GM23338 (cell line): ENCODE measurements at regions not wholly inside any gene's neighbourhood (a gene's known extent, or its start where the extent isn't known, plus 50 kb on each side); places are given as distances from the start of the nearest gene placed in this dataset.

Experiments used
- ATAC-seq: fragments of 200-7000 bp; cut with Tn5 transposase; 3 replicates; pipeline ENCODE4 v1.9.1; 2020
- DNase-seq: peaks from one replicate; pipeline ENCODE4 v3.0.0-alpha.2; 2015; ENCODE audit warnings: low spot score
- H2AFZ ChIP-seq: fragments of 200-600 bp; sonication (generic); 2 replicates; pipeline ENCODE4 v1.8.0; 2016; ENCODE audit warnings: antibody characterized with exemption, mild to moderate bottlenecking, moderate library complexity
- H3F3A ChIP-seq: fragments of 200-600 bp; sonication (generic); replicated peaks from 2 replicates; pipeline ENCODE4 v1.8.0; 2017; ENCODE audit warnings: antibody characterized with exemption, mixed run types, low read depth
- H3K27ac ChIP-seq: fragments of 200-600 bp; sonication (generic); 2 replicates; pipeline ENCODE4 v1.6.1; 2016; ENCODE audit warnings: low read depth
- H3K27me3 ChIP-seq: fragments of 200-600 bp; sonication (generic); 2 replicates; pipeline ENCODE4 v1.8.0; 2016; ENCODE audit warnings: mild to moderate bottlenecking, mixed run types, moderate library complexity; ENCODE audit not compliant: insufficient read depth
- H3K36me3 ChIP-seq: fragments of 200-600 bp; sonication (generic); 2 replicates; pipeline ENCODE4 v1.8.0; 2016; ENCODE audit warnings: mild to moderate bottlenecking; ENCODE audit not compliant: insufficient read depth
- H3K4me1 ChIP-seq: fragments of 200-600 bp; sonication (generic); 2 replicates; pipeline ENCODE4 v1.8.0; 2016; ENCODE audit warnings: mild to moderate bottlenecking, moderate library complexity; ENCODE audit not compliant: insufficient read depth
- H3K4me2 ChIP-seq: fragments of 200-600 bp; sonication (generic); 2 replicates; pipeline ENCODE4 v1.7.1; 2017; ENCODE audit warnings: mixed run types
- H3K4me3 ChIP-seq: fragments of 200-600 bp; sonication (generic); 2 replicates; pipeline ENCODE4 v1.6.1; 2016; ENCODE audit warnings: mixed run types
- H3K79me2 ChIP-seq: fragments of 200-600 bp; sonication (generic); replicated peaks from 2 replicates; pipeline ENCODE4 v1.8.0; 2017; ENCODE audit warnings: mild to moderate bottlenecking; ENCODE audit not compliant: insufficient read depth
- H3K9me2 ChIP-seq: fragments of 200-600 bp; sonication (generic); 2 replicates; pipeline ENCODE4 v1.8.0; 2017; ENCODE audit not compliant: insufficient read depth
- H4K20me1 ChIP-seq: fragments of 200-600 bp; sonication (generic); replicated peaks from 2 replicates; pipeline ENCODE4 v1.8.0; 2017; ENCODE audit warnings: mild to moderate bottlenecking; ENCODE audit not compliant: insufficient read depth
- H3K27ac Mint-ChIP-seq: 2 replicates; pipeline ENCODE4 v1.8.0; 2020; ENCODE audit warnings: inconsistent platforms, mild to moderate bottlenecking, moderate library complexity, mixed read lengths
- H3K27me3 Mint-ChIP-seq: 3 replicates; pipeline ENCODE4 v1.8.0; 2022; ENCODE audit warnings: low read depth, mild to moderate bottlenecking, moderate library complexity, mixed read lengths, inconsistent platforms; ENCODE audit not compliant: insufficient read depth, poor library complexity
- H3K36me3 Mint-ChIP-seq: 3 replicates; pipeline ENCODE4 v1.8.0; 2021; ENCODE audit warnings: low read depth, mild to moderate bottlenecking, inconsistent platforms, moderate library complexity, mixed read lengths
- H3K4me1 Mint-ChIP-seq: 3 replicates; pipeline ENCODE4 v1.8.0; 2020; ENCODE audit warnings: mild to moderate bottlenecking, inconsistent platforms, mixed read lengths
- H3K4me3 Mint-ChIP-seq: 3 replicates; pipeline ENCODE4 v1.8.0; 2021; ENCODE audit warnings: moderate library complexity, mild to moderate bottlenecking, inconsistent platforms, mixed read lengths
- H3K9me3 Mint-ChIP-seq: 3 replicates; pipeline ENCODE4 v1.8.0; 2020; ENCODE audit warnings: moderate library complexity, mild to moderate bottlenecking, inconsistent platforms, mixed read lengths
- CREB1 ChIP-seq: fragments of 250-450 bp; sonication (Bioruptor Pico); IDR thresholded peaks from 2 replicates; pipeline ENCODE4 v1.5.0; 2020; ENCODE audit warnings: low read depth, mild to moderate bottlenecking, moderate library complexity
- EZH2 ChIP-seq: fragments of 200-600 bp; sonication (generic); IDR thresholded peaks from one replicate; pipeline ENCODE4 v1.8.0; 2017; ENCODE audit warnings: antibody characterized with exemption, mild to moderate bottlenecking, low read depth; ENCODE audit not compliant: unreplicated experiment
- EZH2phosphoT487 ChIP-seq: fragments of 200-600 bp; sonication (generic); IDR thresholded peaks from one replicate; pipeline ENCODE4 v1.8.1; 2018; ENCODE audit warnings: antibody characterized with exemption; ENCODE audit not compliant: unreplicated experiment
- JUNB ChIP-seq: IDR thresholded peaks from one replicate; pipeline ENCODE4 v1.6.1; 2016; ENCODE audit warnings: antibody characterized with exemption; ENCODE audit not compliant: unreplicated experiment
- NANOG ChIP-seq: IDR thresholded peaks from 2 replicates; pipeline ENCODE4 v1.6.1; 2016; ENCODE audit warnings: antibody characterized with exemption, borderline replicate concordance
- POLR2AphosphoS5 ChIP-seq: IDR thresholded peaks from 2 replicates; pipeline ENCODE4 v1.6.1; 2016; ENCODE audit warnings: antibody characterized with exemption, low read depth
- STAT1 ChIP-seq: IDR thresholded peaks from one replicate; pipeline ENCODE4 v1.6.1; 2016; ENCODE audit warnings: antibody characterized with exemption; ENCODE audit not compliant: unreplicated experiment
- ZNF114 ChIP-seq: fragments of 250-450 bp; sonication (Bioruptor Pico); IDR thresholded peaks from 2 replicates; pipeline ENCODE4 v1.5.0; 2020; ENCODE audit warnings: mild to moderate bottlenecking, moderate library complexity
- ZNF331 ChIP-seq: fragments of 250-450 bp; sonication (Bioruptor Pico); IDR thresholded peaks from 2 replicates; pipeline ENCODE4 v1.5.0; 2020; ENCODE audit warnings: low read depth, mild to moderate bottlenecking, moderate library complexity
- TF ChIP-seq, protein P1 (sequence below): IDR thresholded peaks from one replicate; pipeline ENCODE4 v1.6.1; 2018; ENCODE audit warnings: antibody characterized with exemption; ENCODE audit not compliant: unreplicated experiment
- TF ChIP-seq, protein P2 (sequence below), 2 experiments: fragments of 200-600 bp in 1 of 2; sonication (generic) in 1 of 2; conservative IDR thresholded peaks; 2 replicates each; pipeline versions ENCODE4 v1.5.1 to v1.6.1; 2016 to 2017; ENCODE audit warnings: antibody characterized with exemption in 2 of 2, low read depth in 2 of 2, mild to moderate bottlenecking in 2 of 2, moderate library complexity in 1 of 2
- TF ChIP-seq, protein P3 (sequence below): fragments of 250-450 bp; sonication (Bioruptor Pico); IDR thresholded peaks from 2 replicates; pipeline ENCODE4 v1.5.0; 2020; ENCODE audit warnings: mild to moderate bottlenecking, moderate library complexity
- TF ChIP-seq, protein P4 (sequence below): IDR thresholded peaks from 2 replicates; pipeline ENCODE4 v1.6.1; 2016; ENCODE audit warnings: antibody characterized with exemption

- H3K4me3 Mint-ChIP-seq: no peak overlapping the region
- no peak overlapping the region for H3K4me2 ChIP-seq
- no peaks in the 10 kb centered on the region for H3K4me1 Mint-ChIP-seq
- H2AFZ ChIP-seq: no peak overlapping the region
- peaks cover 52% of the 10 kb centered on the region for H3K9me3 Mint-ChIP-seq
- no peaks in the 10 kb centered on the region for H3K27me3 ChIP-seq
- H3K36me3 ChIP-seq: no peaks in the 10 kb centered on the region
- DNase-seq: no peak
- no peaks in the 10 kb centered on the region for H3F3A ChIP-seq
- H3K4me1 ChIP-seq: no peaks in the 10 kb centered on the region
- no peaks in the 10 kb centered on the region for H4K20me1 ChIP-seq
- no peaks in the 10 kb centered on the region for H3K36me3 Mint-ChIP-seq
- no peaks in the 10 kb centered on the region for H3K79me2 ChIP-seq
- no peaks in the 10 kb centered on the region for H3K27me3 Mint-ChIP-seq
- TF ChIP-seq, protein P1, sequence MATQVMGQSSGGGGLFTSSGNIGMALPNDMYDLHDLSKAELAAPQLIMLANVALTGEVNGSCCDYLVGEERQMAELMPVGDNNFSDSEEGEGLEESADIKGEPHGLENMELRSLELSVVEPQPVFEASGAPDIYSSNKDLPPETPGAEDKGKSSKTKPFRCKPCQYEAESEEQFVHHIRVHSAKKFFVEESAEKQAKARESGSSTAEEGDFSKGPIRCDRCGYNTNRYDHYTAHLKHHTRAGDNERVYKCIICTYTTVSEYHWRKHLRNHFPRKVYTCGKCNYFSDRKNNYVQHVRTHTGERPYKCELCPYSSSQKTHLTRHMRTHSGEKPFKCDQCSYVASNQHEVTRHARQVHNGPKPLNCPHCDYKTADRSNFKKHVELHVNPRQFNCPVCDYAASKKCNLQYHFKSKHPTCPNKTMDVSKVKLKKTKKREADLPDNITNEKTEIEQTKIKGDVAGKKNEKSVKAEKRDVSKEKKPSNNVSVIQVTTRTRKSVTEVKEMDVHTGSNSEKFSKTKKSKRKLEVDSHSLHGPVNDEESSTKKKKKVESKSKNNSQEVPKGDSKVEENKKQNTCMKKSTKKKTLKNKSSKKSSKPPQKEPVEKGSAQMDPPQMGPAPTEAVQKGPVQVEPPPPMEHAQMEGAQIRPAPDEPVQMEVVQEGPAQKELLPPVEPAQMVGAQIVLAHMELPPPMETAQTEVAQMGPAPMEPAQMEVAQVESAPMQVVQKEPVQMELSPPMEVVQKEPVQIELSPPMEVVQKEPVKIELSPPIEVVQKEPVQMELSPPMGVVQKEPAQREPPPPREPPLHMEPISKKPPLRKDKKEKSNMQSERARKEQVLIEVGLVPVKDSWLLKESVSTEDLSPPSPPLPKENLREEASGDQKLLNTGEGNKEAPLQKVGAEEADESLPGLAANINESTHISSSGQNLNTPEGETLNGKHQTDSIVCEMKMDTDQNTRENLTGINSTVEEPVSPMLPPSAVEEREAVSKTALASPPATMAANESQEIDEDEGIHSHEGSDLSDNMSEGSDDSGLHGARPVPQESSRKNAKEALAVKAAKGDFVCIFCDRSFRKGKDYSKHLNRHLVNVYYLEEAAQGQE: no peak
- TF ChIP-seq POLR2AphosphoS5: no peak
- no peak for TF ChIP-seq STAT1
- TF ChIP-seq, protein P2, sequence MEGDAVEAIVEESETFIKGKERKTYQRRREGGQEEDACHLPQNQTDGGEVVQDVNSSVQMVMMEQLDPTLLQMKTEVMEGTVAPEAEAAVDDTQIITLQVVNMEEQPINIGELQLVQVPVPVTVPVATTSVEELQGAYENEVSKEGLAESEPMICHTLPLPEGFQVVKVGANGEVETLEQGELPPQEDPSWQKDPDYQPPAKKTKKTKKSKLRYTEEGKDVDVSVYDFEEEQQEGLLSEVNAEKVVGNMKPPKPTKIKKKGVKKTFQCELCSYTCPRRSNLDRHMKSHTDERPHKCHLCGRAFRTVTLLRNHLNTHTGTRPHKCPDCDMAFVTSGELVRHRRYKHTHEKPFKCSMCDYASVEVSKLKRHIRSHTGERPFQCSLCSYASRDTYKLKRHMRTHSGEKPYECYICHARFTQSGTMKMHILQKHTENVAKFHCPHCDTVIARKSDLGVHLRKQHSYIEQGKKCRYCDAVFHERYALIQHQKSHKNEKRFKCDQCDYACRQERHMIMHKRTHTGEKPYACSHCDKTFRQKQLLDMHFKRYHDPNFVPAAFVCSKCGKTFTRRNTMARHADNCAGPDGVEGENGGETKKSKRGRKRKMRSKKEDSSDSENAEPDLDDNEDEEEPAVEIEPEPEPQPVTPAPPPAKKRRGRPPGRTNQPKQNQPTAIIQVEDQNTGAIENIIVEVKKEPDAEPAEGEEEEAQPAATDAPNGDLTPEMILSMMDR (conservative IDR thresholded peaks at IDR 0.05; ENCODE audit: low read depth in 2 of 2): no peak
- TF ChIP-seq CREB1 (CRISPR knock-in tag): no peak
- TF ChIP-seq, protein P3, sequence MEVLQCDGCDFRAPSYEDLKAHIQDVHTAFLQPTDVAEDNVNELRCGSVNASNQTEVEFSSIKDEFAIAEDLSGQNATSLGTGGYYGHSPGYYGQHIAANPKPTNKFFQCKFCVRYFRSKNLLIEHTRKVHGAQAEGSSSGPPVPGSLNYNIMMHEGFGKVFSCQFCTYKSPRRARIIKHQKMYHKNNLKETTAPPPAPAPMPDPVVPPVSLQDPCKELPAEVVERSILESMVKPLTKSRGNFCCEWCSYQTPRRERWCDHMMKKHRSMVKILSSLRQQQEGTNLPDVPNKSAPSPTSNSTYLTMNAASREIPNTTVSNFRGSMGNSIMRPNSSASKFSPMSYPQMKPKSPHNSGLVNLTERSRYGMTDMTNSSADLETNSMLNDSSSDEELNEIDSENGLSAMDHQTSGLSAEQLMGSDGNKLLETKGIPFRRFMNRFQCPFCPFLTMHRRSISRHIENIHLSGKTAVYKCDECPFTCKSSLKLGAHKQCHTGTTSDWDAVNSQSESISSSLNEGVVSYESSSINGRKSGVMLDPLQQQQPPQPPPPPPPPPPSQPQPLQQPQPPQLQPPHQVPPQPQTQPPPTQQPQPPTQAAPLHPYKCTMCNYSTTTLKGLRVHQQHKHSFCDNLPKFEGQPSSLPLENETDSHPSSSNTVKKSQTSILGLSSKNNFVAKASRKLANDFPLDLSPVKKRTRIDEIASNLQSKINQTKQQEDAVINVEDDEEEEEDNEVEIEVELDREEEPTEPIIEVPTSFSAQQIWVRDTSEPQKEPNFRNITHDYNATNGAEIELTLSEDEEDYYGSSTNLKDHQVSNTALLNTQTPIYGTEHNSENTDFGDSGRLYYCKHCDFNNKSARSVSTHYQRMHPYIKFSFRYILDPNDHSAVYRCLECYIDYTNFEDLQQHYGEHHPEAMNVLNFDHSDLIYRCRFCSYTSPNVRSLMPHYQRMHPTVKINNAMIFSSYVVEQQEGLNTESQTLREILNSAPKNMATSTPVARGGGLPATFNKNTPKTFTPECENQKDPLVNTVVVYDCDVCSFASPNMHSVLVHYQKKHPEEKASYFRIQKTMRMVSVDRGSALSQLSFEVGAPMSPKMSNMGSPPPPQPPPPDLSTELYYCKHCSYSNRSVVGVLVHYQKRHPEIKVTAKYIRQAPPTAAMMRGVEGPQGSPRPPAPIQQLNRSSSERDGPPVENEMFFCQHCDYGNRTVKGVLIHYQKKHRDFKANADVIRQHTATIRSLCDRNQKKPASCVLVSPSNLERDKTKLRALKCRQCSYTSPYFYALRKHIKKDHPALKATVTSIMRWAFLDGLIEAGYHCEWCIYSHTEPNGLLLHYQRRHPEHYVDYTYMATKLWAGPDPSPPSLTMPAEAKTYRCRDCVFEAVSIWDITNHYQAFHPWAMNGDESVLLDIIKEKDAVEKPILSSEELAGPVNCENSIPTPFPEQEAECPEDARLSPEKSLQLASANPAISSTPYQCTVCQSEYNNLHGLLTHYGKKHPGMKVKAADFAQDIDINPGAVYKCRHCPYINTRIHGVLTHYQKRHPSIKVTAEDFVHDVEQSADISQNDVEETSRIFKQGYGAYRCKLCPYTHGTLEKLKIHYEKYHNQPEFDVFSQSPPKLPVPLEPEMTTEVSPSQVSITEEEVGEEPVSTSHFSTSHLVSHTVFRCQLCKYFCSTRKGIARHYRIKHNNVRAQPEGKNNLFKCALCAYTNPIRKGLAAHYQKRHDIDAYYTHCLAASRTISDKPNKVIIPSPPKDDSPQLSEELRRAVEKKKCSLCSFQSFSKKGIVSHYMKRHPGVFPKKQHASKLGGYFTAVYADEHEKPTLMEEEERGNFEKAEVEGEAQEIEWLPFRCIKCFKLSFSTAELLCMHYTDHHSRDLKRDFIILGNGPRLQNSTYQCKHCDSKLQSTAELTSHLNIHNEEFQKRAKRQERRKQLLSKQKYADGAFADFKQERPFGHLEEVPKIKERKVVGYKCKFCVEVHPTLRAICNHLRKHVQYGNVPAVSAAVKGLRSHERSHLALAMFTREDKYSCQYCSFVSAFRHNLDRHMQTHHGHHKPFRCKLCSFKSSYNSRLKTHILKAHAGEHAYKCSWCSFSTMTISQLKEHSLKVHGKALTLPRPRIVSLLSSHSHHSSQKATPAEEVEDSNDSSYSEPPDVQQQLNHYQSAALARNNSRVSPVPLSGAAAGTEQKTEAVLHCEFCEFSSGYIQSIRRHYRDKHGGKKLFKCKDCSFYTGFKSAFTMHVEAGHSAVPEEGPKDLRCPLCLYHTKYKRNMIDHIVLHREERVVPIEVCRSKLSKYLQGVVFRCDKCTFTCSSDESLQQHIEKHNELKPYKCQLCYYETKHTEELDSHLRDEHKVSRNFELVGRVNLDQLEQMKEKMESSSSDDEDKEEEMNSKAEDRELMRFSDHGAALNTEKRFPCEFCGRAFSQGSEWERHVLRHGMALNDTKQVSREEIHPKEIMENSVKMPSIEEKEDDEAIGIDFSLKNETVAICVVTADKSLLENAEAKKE: no peak
- TF ChIP-seq, protein P4, sequence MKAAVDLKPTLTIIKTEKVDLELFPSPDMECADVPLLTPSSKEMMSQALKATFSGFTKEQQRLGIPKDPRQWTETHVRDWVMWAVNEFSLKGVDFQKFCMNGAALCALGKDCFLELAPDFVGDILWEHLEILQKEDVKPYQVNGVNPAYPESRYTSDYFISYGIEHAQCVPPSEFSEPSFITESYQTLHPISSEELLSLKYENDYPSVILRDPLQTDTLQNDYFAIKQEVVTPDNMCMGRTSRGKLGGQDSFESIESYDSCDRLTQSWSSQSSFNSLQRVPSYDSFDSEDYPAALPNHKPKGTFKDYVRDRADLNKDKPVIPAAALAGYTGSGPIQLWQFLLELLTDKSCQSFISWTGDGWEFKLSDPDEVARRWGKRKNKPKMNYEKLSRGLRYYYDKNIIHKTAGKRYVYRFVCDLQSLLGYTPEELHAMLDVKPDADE: no peak
- no peak for TF ChIP-seq ZNF114 (CRISPR knock-in tag)
- TF ChIP-seq EZH2phosphoT487: no peak
- no peak for TF ChIP-seq ZNF331 (CRISPR knock-in tag)
- TF ChIP-seq JUNB: no peak
- TF ChIP-seq EZH2: no peak
- no peak for TF ChIP-seq NANOG
- ATAC-seq: no peak
- H3K27ac ChIP-seq: no peak overlapping the region
- no peak overlapping the region for H3K27ac Mint-ChIP-seq
- no peaks in the 10 kb centered on the region for H3K9me2 ChIP-seq
- no peak overlapping the region for H3K4me3 ChIP-seq
Measured at GRCh38 chr3:6321999-6322398, 538.9 kb upstream of the GRM7 start.
